KMS-11 (cell line): ENCODE measurements at regions not wholly inside any gene's neighbourhood (a gene's known extent, or its start where the extent isn't known, plus 50 kb on each side); places are given as distances from the start of the nearest gene placed in this dataset.

ENCODE experiments used
- H2AFZ ChIP-seq: fragments of 200-600 bp; sonication (generic); 2 replicates; pipeline ENCODE4 v1.6.1; 2016; ENCODE audit warnings: antibody characterized with exemption, mixed run types, low read depth
- H3K27ac ChIP-seq: fragments of 200-600 bp; sonication (generic); 2 replicates; pipeline ENCODE4 v1.6.1; 2016; ENCODE audit warnings: mild to moderate bottlenecking, mixed run types
- H3K27me3 ChIP-seq: fragments of 200-600 bp; sonication (generic); 2 replicates; pipeline ENCODE4 v1.6.1; 2017; ENCODE audit warnings: mild to moderate bottlenecking, low read depth, mixed run types, moderate library complexity; ENCODE audit not compliant: insufficient read depth
- H3K36me3 ChIP-seq: fragments of 200-600 bp; sonication (generic); 2 replicates; pipeline ENCODE4 v1.6.1; 2017; ENCODE audit warnings: mild to moderate bottlenecking, mixed run types; ENCODE audit not compliant: insufficient read depth
- H3K4me1 ChIP-seq: fragments of 200-600 bp; sonication (generic); 2 replicates; pipeline ENCODE4 v1.6.1; 2016; ENCODE audit warnings: mild to moderate bottlenecking, low read depth, mixed run types; ENCODE audit not compliant: poor library complexity, severe bottlenecking
- H3K4me2 ChIP-seq: fragments of 200-600 bp; sonication (generic); 2 replicates; pipeline ENCODE4 v1.7.0; 2016; ENCODE audit warnings: mild to moderate bottlenecking, mixed run types
- H3K4me3 ChIP-seq: fragments of 200-600 bp; sonication (generic); IDR thresholded peaks from 2 replicates; pipeline ENCODE4 v1.6.1; 2017; ENCODE audit warnings: low read depth, low read length, mixed read lengths; ENCODE audit not compliant: insufficient read depth
- H3K79me2 ChIP-seq: fragments of 200-600 bp; sonication (generic); 2 replicates; pipeline ENCODE4 v1.6.1; 2016; ENCODE audit warnings: low read depth, mixed run types; ENCODE audit not compliant: insufficient read depth
- H3K9ac ChIP-seq: fragments of 200-600 bp; sonication (generic); 2 replicates; pipeline ENCODE4 v1.6.1; 2016; ENCODE audit warnings: mild to moderate bottlenecking, mixed run types
- H4K20me1 ChIP-seq: fragments of 200-600 bp; sonication (generic); 2 replicates; pipeline ENCODE4 v1.6.1; 2016; ENCODE audit warnings: mild to moderate bottlenecking, mixed run types; ENCODE audit not compliant: insufficient read depth
- CTCF ChIP-seq: fragments of 200-600 bp; sonication (generic); conservative IDR thresholded peaks from 2 replicates; pipeline ENCODE4 v1.6.1; 2017; ENCODE audit warnings: low read depth, mild to moderate bottlenecking, antibody characterized with exemption, low read length, moderate library complexity, mixed read lengths

GRCh38 chr6:43970913-43971775 lies 156.1 kb downstream of the MRPL14 start:
- Histone ChIP-seq H3K79me2 (no peaks in the 10 kb centered on the region), H3K36me3 (no peaks in the 10 kb centered on the region), H3K9ac (no peak overlapping the region), H4K20me1 (no peaks in the 10 kb centered on the region), H3K4me2 (no peak overlapping the region), H3K27ac (no peak overlapping the region), H3K4me3 (no peak overlapping the region), H3K27me3 (no peaks in the 10 kb centered on the region), H3K4me1 (no peaks in the 10 kb centered on the region), H2AFZ (no peak overlapping the region)
- no peak for TF ChIP-seq CTCF

GRCh38 chr6:43970068-43970912 lies 157.0 kb downstream of the MRPL14 start:
- no peaks in the 10 kb centered on the region for H3K36me3 ChIP-seq
- TF ChIP-seq CTCF: no peak
- H3K79me2 ChIP-seq: no peaks in the 10 kb centered on the region
- no peak overlapping the region for H3K4me2 ChIP-seq
- no peak overlapping the region for H3K9ac ChIP-seq
- no peaks in the 10 kb centered on the region for H3K27me3 ChIP-seq
- H2AFZ ChIP-seq: no peak overlapping the region
- H4K20me1 ChIP-seq: no peaks in the 10 kb centered on the region
- no peak overlapping the region for H3K27ac ChIP-seq
- no peaks in the 10 kb centered on the region for H3K4me1 ChIP-seq
- no peak overlapping the region for H3K4me3 ChIP-seq

GRCh38 chr6:43969158-43969981 lies 157.9 kb downstream of the MRPL14 start:
- no peaks in the 10 kb centered on the region for H3K4me1 ChIP-seq
- H3K27ac ChIP-seq: no peak overlapping the region
- H3K79me2 ChIP-seq: no peaks in the 10 kb centered on the region
- no peaks in the 10 kb centered on the region for H3K27me3 ChIP-seq
- no peak overlapping the region for H3K4me3 ChIP-seq
- no peak overlapping the region for H3K9ac ChIP-seq
- H4K20me1 ChIP-seq: no peaks in the 10 kb centered on the region
- no peak overlapping the region for H3K4me2 ChIP-seq
- TF ChIP-seq CTCF: no peak
- no peak overlapping the region for H2AFZ ChIP-seq
- no peaks in the 10 kb centered on the region for H3K36me3 ChIP-seq
